ENCODE measurements at regions not wholly inside any gene's neighbourhood (a gene's known extent, or its start where the extent isn't known, plus 50 kb on each side); places are given as distances from the start of the nearest gene placed in this dataset.

- DNase-seq (ENCODE audit: low spot score): no peak
These were observed 299.5 kb downstream of the PRL start for GRCh38 chr6:21997119-21998037.

DNA sequence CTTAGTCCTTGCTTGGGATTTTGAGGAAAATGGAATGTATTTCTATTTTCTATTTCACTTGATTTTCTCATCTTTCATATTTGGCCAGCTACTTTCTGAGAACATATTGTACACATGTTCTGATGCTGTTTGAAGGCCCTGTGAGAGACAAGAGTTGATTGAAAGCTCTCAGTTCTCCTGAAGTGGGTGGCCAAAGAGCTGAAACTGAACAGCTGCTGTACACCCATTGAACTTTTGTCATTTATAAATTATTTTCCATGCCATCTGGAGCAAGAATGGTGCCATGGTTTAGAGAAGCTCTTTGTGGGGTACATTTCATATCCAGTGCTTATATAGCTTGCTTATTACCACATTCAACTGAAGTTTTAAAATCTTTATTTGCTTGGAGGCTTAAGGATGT is 298.3 kb downstream of the PRL start:
- peak; percentile 21 for DNase-seq (ENCODE audit: low spot score)

- DNase-seq (ENCODE audit: low spot score): peak; percentile 17
These were observed 297.8 kb downstream of the PRL start for GRCh38 chr6:21999012-21999528.

DNA sequence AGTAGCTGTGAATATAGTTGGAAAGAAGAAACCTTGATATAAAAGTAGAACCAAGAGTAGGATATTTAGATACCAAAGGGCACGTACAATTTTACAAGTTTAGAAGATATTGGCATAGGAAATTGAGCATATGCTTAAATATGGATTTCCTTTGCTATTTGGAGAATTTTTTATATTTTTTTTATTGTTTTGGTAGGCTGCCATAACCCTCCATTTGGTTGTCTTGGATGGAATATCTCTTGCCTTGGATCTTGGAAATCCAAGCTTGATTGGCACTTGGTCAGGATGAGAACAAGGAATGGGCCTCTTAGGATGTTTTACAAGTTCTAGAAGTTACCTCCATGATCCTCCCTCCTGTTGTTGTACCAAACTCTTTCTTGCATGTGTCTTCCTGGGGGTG is 297.1 kb downstream of the PRL start:
- DNase-seq (ENCODE audit: low spot score): no peak

DNA sequence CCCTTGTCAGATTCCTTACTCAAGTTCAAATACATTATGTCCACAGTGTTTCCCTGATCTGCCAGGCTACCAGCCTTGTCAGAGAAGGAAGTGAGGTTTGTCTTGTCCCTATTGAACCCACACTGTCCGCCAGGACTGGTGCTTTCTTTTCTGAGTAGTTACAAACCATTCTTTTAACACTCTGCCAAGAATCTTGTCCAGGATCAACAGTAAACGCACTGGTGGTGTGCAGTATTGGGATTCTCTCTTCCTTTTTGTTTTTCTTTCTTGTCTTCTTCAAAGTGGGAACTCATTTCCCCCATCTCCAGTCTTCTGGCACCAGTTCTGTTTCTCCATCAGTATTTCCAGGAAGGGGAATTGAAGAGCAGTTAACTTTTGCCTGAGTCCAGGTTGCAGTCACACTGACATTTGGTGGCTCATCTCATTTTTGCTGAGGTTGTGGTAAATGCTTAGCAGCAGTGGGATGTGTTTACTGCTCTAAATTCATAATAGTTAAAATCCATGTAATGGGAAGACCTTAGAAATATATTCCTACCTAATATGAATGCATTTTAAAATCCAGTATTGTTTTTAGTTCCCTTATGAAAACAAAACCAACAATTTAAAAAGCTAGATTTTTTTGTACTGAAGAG is 295.3 kb downstream of the PRL start:
- DNase-seq (ENCODE audit: low spot score): no peak

DNA sequence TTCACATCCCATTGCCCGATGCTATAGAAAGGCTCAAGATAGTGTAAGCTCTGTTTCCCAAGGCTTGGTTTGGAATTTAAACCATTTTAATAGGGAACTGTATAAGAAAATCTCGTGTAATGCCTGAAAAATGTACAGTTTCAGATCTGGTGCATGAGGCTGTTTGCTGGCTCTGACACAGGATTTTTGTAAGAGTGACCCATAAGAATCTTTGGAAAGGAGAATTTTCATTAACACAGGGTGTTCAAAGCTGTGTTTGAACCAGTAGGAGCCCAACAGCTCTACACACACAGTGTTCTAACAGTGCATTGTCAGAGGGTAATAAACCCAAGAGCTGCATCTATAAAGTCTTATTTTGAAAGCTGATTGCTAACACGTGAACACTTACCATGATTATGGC is 293.5 kb downstream of the PRL start:
- no peak for DNase-seq (ENCODE audit: low spot score)

- no peak for DNase-seq (ENCODE audit: low spot score)
These were observed 290.0 kb downstream of the PRL start for GRCh38 chr6:22006795-22007194.

DNA sequence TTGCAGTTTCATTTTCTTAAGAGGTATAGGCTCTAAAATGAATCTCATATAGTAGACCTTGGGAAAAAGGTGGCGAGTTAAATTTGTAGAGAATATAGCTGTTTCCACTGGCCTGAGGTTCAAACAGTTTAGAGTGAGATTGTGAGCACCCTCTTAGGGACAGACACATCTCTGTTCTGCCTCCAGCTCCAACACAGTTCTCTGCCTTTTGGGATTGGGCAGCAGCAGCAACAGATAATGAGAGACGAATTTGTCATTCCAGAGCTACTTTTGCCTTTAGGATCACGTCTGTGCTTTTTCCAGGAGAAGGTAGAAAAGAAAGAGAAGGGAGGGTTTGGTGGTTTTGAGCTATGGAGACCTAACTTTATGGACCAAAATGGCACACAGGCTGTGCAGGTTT is 289.4 kb downstream of the PRL start:
- DNase-seq (ENCODE audit: low spot score): no peak

DNA sequence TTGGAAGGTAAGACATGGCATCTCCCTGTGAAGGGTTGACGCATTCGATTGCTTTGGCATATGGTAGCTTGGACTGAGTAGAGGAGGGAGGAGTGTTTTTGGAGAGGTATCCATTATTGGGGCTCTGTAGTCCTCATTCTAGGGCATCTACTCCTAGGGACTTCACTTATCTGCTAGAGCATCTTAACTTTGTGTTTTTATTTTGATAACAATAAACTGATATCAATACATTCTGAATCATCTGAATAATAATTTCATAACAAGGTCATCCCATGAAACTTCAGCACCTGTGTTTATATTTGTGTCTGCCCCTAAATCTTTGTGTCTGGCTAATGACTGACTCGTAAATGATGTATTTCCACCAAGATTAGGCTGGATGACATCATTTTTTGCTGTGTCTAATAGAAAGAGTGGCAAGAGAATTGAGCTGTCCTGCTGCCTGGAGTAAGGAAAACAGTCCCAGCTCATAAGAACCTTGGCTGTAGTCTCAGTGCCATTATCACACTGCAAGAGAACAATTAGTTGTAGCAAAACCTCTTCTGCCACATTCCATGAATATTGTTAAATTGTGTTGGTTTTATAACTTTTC is 288.5 kb downstream of the PRL start:
- DNase-seq (ENCODE audit: low spot score): no peak

- peak; percentile 36 for DNase-seq (ENCODE audit: low spot score)
These were observed 286.7 kb downstream of the PRL start for GRCh38 chr6:22010102-22010501.

GRCh38 chr6:22015216-22015615 is 281.6 kb downstream of the PRL start:
- DNase-seq (ENCODE audit: low spot score): no peak

GRCh38 chr6:22015944-22016343 is 280.9 kb downstream of the PRL start:
- DNase-seq (ENCODE audit: low spot score): no peak

GRCh38 chr6:22017272-22017671 is 279.6 kb downstream of the PRL start:
- DNase-seq (ENCODE audit: low spot score): no peak

- no peak for DNase-seq (ENCODE audit: low spot score)
These were observed 279.1 kb downstream of the PRL start for GRCh38 chr6:22017766-22018165.

- DNase-seq (ENCODE audit: low spot score): no peak
These were observed 277.0 kb downstream of the PRL start for GRCh38 chr6:22019857-22020256.

GRCh38 chr6:22020299-22021003 is 276.4 kb downstream of the PRL start:
- DNase-seq (ENCODE audit: low spot score): no peak

- DNase-seq (ENCODE audit: low spot score): no peak
These were observed 274.9 kb downstream of the PRL start for GRCh38 chr6:22021966-22022365.

DNA sequence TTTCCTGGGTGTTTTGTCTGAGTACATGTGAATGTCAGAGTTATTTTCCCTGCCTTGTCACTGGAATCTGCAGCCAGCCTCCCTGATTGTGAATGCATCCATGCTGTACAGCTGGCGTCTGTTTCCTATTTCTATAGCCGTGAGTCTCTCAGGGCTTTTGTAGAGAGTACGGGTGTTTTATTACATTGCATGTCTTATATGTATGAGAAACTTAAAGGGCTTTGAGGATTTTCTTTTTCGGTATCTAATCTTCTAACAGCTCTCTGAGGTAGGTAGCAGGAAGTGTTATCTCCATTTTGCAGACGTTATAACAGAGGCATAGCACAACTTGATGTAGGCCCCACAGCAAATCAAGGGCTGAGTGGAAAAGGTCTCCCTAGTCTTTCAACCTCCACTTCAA is 272.9 kb downstream of the PRL start:
- no peak for DNase-seq (ENCODE audit: low spot score)

DNA sequence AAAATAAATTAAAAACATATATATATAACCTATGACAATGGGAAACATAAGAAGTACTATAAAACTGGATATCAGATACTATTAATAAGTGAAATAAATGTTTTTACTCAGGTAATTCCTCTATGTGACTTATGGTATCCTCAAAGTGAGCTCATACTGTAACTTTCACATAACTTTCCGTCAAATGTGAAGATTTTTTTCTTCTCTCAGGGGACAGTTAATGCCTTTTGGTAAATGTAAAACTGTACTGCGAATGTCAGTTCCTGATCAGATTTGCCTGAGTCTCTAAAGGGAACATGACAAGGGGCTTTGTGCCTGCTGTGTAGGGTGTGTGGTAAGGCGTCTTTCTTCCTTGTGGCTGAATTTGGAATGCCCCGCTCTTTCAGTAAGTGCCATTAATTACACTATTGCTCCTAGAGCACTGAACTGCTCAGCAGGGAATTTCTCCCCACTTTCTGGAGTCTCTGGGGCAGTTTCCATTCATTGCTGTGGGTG is 271.8 kb downstream of the PRL start:
- no peak for DNase-seq (ENCODE audit: low spot score)

DNA sequence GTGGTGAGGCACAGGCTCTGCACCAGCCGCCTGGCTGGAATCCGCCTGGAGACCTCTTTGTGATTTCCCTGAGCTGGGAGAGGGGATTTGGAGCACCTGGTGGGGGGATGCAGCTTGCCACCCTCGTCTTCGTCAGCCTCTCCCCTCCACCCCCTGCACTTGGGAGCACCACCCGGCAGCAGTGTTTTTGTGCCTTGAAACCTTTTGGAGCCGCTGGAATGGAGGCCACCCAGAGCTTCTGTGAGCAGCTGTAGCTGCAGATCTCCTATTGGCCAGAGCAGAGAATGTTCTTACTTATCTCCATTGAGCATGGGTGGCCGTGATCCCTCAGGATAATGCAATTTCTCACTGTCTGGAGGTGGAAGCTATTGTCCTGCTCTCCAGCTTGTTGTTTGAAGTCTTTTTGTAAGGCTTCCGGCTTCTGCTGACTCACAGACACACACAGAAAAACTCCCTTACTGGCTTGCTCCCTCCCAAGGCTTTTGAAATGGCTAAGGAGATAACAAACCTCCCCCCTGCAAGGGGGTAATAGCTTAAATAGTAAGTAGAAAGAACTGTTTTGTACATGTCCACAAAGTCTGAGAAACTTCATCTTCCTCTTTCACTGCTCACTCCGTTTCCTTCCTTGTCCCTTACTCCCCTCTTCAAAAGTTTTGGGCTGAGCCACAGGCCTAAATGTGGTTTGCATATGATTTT is 271.2 kb downstream of the PRL start:
- peak; percentile 57 for DNase-seq (ENCODE audit: low spot score)

DNA sequence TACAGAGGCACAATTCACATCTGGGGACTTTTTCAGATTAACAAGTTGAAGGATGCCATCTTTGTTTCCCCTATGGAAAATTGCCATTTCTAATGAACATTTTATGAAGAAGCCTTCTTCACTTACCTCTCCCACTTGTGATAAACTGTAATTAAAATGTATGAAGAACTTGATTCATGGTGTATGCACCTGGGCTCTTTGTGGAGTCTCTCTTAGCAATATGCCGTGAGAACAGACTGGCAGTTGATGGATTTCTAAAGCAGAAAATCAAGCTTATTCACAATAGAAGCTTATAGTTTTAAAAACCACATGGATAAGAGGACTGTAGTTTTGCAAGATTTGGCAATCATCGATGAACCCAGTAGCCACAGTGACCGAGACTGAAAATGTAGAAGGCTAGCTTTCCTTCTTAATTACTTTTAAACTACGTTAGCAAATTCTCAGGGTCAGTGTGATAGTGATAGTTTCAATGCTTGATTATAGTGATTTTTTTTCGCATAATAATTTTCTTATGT is 270.6 kb downstream of the PRL start:
- no peak for DNase-seq (ENCODE audit: low spot score)

Data from Ammon's horn (tissue), 1 donor.